HG02852 (cell line): ENCODE measurements at regions not wholly inside any gene's neighbourhood (a gene's known extent, or its start where the extent isn't known, plus 50 kb on each side); places are given as distances from the start of the nearest gene placed in this dataset.

Source experiments
- ATAC-seq: cut with Tn5 transposase; IDR thresholded peaks from one replicate; pipeline ENCODE4 v1.9.1; 2021; ENCODE audit warnings: mild to moderate bottlenecking, moderate library complexity; ENCODE audit not compliant: unreplicated experiment

DNA sequence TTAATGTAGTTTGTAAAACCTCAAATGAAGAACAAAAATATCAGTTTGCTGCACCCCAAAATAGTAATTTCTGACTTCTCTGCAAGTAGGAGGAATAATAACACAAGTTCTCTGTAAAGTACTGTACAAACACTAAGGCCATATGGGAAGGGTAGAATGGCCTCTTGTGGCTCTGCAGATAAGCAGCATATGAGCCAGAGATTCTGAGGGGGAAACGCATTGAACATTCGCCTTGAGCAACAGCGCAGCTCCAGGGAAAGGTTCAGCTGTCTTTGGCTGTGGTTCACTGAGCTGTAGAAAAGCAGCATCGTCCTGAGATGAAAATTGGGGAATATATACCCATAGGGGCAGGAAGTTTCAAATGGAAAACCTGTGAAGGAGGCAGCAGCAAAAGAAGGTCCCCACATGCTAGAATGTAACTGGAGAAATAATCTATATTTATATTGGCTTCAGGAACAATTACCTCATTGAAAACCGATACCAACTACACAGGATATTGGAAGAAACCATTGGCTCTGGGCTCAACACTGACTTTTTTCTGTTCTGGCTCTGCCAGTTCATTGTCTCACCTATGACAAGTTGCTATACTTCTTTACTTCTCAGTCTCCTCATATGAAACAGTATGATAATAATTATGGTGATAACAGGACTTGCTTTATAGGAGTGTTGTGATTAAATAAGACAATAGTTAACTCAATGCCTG, 357.6 kb upstream of the CPEB2 start:
- no peak for ATAC-seq

DNA sequence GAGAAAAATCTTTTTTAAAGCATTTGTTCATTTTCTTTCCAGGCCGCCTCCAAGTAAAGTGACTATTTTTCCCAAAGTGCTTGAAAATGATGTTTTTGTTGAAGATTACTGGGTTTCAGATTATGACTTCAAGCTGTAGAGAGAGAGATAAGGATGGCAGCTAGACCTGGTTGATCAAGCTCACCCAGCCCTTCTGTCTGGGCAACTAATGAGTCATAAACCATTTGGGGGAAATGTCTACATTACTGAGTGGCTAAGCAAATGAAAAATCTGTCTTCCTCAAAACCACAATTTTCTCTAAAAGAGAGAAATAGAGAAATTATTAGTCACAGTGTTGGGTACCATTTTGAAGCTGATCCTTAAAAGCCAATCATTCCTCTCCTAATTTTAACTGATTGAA, 355.4 kb upstream of the CPEB2 start:
- ATAC-seq: no peak

DNA sequence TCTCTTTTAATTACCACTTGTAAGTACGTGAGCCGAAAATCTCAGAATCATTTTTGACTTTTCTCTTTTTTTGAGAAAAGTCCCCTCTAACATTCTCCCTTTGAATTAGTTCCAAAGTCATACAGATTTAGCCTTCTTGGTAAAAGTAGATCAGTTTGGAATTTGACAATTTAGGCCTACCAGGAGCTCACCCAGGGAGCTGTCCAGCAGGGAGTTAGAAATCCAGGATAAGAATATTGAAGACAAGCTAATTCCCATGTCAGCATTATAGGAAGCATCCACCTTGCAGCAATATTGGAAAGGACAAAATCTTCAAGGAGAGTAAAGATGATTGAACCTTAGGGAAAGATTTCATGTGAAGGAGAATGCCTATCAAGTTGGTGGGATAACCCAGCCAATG, 352.2 kb upstream of the CPEB2 start:
- no peak for ATAC-seq

DNA sequence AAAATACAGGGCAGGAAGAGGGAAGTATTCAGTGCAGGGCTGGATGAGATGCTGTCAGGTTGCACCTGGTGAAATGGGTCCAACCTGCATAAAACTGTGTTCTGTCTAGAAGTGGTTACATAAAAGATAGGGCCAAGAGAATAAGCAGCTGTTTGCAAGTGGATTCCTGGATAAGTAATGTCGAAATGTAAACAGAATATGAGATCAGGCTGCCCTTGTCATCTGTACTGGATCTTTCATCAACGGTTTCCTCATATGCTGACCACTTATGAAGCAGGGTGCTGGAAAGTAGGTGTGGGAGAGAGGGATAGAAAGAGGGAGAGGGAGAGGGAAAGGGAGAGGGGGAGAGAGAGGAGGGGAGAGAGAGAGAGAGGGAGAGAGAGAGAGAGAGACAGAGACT, 349.8 kb upstream of the CPEB2 start:
- no peak for ATAC-seq

DNA sequence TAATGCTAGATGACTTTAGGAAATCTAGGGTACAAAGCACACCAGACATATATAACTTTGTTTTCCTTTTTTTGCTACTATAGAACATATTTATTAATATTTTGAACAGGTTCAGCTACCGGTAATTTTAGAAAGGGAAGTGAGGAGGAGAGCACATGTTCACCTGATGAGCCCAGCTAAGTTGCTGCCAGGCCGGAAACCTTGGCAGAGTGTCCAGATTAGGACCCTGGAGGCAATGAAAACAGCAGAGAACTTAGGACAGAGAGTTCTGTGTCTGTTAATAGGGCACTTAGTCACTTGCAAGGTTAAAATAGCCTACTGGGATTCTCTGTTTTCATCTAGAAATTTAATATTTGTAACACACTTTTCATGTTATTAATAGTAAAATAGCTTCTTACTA, 348.9 kb upstream of the CPEB2 start:
- no peak for ATAC-seq

DNA sequence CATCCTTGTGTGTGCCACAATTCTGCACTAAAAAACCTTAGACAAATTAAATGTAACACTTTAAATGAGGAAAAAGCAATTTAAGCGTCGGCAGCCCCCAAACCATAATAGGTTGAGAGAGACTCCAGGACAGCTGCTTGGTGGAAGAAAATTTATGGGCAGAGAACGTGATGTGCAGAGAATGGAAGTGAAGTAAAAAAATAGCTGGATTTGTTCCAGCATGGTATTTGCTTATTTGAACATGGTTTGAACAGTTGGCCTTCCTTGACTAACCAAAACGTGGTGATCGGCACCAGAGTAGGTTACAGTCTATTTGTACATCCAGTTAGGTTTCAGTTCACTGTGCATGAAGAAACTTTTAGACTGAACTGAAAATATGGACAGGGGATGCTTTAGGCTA, 343.0 kb upstream of the CPEB2 start:
- ATAC-seq: no peak

DNA sequence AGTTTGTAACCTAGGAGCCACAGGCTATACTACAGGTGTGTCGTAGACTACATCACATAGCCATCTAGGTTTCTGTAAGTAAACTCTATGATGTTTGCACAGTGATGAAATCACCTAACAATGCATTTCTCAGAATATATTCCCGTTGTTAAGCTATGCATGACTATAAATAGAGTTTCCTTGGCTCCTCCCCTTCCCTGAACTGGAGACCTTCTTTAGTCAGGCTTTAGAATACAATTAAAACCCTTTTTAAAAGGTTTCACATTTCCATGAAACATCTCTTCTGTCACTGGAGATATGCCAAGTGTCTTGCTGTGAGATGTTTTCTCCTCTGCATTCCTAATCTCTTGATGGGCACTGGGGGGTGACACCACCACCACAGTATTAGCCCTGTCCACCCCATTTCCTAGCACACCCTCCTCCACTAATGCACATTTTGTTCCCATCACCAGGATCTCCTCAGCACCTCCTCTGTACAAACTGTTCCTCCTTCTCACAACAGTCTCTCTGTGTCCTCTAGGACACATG, 334.6 kb upstream of the CPEB2 start:
- ATAC-seq: no peak

DNA sequence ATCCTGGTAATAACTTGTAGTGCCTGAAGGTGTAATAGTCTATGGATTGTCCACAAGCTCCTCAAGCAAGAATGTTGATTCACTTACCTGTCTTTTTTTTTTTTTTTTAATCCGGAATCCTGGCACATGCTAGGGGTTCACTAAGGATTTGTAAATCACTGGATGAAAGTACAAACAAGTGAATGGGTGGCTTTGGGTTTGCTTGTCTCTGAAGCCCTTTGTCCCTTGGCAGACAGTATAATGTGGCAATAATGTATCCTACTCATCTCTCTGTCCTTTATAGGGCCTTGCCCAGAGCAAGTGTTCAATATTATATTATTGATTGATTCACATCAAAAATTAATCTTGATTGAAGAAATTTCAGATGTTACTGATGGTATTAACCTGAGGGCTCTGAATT, 334.0 kb upstream of the CPEB2 start:
- ATAC-seq: no peak

DNA sequence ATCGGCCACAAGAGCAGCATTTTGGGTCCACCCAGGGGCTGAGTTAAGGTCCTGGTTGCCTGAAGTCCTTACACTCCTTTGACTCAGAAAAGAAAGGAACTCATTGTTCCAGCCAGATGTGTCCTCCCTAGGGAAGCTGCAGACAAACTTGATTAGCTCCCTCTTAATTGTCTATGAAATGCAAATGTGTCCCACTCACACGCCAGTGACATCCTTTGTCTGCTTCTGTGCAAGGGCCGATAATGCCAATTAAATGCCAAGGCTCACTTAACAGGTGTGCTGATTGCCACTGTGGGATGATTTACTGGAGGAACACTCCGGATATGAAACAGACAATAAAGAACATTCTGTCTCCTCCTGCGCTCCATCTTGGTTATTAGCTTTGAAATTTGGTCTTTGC, 332.9 kb upstream of the CPEB2 start:
- no peak for ATAC-seq

DNA sequence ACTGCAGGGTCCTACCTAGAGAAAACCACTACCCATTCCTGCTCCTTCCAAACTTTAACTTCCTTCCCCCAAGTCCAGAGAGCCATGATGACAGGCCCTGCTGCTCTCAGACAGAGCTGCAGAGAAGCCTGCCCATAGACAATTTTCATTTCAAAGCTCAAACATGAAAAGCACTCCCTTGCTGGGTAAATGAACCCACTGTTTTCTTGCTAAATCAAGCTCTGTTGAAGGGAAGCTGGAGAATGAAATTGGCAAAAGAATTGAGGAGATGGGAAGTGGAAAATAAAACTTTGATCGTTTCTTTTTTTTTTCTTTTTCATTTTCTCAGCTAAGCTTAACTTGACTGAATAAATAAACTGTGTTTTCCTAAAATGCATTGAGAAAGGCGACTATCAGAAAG, 331.1 kb upstream of the CPEB2 start:
- no peak for ATAC-seq

DNA sequence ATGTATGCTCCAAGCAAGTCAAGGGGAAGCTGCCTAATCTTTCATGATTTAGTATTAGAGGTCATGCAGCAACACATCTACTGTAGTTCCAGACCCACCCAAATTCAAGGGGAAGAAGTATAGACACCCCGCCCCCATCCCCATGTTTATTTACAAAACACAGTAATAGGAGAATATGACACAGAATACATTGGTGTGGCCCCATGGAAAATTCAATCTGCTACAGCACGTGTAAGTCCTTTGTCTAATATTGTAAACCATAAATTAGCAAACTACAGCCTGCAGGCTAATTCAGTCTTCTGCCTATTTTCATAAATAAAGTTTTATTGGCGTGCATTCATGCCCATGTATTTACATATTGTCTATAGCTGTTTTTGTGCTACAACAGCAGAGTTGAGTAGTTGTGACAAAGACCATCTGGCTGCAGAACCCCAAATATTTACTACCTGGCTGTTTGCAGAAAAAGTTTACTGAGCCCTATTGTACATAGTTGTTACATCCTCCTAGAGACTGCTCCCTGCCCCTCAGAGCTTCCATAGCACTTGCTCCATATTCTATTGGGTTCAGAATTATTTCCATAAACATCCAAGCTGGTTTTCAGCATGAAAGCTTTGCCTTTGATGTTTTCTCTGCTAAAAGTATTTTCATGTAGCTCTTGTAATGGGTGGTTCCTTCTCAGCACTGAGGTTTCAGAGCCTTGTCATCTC, 326.8 kb upstream of the CPEB2 start:
- ATAC-seq: no peak

DNA sequence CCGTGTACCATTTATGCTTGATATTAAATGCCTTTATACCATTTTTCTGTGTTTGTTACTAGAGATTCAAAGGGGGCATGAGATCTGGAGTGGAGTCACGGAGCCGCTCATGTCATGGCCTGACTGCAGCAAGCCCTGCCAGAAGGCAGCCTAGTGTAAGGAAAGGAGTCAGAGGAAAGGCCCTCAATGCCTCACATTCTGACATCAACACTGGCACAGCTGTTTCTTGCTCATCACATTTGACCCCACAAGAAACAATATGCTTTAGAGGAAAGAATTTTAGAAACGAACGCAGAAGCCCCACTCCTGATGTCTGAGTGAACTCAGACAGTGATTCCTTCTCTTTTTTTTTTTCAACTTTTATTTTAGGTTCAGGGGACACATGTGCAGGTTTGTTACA, 322.4 kb upstream of the CPEB2 start:
- no peak for ATAC-seq

DNA sequence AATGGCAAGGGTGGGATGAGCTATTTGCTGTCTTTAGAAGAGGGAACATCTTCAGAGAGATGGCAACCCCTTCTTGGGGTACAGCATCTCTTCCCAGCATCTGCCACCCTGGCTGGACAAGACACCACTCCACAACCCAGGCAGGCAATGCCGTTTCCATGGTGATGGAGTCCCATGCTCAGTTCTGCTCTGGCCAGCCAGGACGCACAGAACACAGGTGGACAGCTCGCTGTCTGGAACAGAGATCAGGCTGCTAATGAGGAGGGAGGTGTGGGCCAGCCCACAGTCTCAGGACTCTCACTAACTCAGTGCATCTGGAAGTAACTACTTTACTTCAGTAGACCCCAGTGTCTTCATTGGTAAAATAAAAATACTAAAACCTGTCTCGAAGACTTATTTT, 321.0 kb upstream of the CPEB2 start:
- ATAC-seq: no peak

DNA sequence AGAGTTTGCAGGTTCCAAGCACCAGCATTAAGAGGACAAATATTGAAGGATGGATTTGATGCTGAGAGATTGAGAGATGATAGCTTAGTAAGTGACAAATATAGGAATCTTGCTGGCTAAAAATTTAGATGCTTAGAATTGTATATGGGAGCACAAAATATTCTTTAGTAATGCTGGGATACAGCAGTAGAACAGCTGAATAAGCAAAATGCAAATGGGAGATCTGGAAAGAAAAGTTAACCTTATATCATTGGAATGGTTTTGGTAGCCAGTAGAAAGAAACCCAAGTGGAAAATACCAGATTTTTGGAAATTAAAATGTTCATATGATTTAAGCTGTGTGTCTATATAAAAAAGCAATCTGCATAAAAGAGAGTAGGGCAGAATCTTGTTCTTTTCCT, 308.6 kb upstream of the CPEB2 start:
- ATAC-seq: no peak

DNA sequence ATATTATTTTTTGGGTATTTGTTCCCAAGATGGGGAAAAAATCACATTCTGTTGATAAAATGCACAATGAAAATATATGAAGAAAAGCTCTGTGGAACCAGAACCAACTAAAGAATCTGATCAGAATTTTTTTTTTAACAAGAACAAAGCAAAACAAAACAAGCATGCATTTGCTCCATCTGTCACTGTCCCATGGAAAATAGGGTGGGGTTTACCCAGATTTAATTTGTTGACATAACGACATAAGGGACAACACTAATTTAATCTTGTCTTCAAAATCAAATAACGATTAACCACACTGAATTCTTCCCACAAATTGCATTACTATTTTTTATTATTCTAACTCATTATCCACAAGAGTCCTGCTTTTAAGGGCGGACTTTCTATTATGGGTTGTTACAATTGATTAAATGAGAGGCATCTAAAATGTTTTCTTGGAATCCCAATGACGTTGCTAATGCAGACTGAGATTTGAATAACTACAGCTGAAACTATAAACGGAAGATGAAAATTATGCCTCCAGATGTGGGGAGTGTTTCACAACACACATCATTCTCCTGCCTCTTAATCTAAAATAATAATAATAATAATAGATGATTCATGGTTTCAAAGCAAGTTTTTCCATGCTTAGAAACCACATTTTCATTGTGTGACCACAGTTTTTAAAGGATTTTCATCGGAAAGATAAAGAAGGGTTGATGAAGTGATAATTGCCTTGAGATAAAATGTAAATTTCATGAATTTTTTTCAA, 307.0 kb upstream of the CPEB2 start:
- no peak for ATAC-seq

DNA sequence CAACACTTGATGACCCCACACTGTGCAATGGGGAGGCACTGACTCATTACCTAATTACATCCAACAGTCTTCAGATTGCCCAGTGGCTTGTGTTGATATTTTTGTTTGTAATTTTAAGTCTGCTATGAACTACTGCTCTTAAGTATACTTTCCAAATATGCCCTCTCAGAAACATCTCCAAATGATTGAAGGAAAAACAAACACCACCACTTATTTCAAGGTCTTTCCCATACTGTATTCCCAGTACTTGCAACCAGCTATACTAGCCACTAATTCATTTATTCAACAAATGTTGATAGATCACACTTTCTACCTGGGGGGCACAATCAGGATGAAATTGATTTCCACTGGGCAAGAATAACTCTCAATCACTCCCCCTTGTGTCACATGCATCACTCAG, 302.2 kb upstream of the CPEB2 start:
- ATAC-seq: no peak

DNA sequence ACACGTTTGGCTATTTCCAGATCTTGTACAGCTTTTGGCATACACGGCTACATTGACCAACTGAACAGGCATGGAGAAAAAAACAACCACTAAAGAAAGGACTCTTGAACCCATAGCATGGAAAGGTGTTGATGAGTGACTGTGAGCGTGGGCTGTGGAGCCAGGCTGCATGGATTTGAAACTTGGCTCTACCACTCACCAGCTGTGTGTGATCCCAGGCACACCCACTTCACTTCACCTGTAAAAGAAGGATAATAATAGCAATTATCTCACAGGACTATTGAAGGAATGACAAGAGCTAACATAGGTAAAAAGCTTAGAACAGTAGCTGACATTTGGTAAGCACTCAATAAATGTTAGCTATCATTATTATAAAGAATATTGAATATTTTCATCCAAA, 301.7 kb upstream of the CPEB2 start:
- no peak for ATAC-seq

DNA sequence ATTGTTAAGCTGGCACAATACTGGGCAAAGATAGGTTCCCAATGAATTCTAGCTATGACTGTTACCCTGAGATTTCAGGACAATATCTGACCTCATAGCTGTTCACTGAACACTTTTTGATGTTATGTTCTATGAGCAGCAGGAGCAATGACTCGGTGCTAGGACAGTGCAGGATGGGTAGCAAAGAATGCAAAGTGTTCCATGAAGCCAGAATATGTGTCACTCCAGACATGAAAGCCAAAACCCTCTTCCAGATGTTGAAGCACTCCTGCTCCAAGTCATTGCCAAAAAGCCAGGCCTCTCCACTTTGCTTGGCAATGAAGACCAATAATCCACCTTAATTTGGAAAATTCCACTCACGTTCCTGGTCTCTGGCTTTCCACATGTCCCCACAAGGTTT, 300.9 kb upstream of the CPEB2 start:
- no peak for ATAC-seq

DNA sequence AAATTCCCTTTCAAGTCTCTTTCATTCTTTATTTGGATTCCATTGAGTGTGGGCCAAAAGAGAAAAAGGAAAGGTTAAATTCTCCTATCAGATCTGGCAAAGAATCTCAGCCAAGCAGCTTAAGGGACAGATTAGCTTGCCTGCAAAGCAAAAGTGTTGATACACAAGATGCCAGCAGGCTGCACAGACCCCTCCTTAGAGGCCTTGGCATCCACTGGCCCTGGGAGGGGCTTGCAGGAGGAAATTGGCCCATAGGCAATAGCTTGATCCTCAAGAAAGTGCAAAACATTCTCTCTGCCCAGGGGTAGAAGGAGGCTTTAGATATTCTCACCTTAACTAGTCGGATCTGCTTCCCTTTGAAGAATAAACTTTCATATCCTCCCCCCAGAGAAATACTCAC, 300.4 kb upstream of the CPEB2 start:
- ATAC-seq: no peak

DNA sequence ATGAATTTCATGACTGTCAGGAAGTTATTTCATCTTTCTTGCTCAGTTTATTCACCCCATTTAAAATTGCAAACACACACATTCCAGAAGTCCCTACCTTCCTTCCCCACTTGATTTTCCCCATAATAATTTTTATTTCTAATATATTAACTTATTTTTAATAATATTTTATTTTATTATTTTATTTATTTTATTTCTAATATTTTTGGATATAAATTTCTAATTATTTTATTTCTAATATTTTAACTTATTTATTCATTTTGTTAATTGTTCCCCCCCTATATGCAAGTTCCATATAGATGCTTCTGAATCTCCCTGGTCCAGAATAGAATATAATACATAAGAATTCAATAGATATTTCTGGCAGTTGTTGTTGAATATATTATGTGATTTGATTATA, 293.7 kb upstream of the CPEB2 start:
- no peak for ATAC-seq

DNA sequence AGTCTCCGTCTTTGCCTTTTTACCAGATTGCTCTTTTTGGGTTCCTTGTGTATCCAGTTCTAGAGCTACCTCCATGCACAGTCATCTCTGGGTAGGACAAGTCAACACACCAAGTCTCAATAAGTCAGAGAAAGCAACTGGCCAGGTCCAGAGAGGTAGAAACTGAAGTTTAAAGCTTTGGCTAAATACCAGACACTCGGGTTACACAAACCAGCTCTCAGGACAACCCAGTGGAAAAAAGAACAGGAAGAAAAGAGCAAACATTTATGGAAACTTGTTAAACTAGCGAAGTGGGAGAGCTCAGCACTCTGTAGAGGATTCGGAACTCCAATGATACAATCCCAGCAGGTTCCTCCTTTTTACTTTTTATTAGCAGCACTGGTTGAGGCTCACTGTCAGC, 291.0 kb upstream of the CPEB2 start:
- no peak for ATAC-seq

DNA sequence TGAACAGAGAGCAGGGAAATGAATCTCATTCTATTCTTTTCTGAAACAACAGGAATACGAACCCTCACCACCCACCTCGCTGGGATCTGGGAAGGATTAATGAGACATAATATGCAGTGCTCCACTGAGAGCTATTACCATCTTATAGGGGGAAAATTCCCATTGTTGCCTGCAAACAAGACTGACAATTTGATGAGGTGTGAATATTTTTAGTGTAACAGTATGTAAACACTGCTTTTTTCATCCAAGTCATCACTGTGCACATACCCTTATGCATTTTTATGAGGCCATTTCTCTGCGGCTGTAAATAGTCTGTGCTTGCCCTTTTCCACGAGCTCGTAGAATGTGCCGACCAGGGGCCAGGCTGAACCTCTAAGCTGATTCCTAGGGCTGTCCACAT, 285.6 kb upstream of the CPEB2 start:
- no peak for ATAC-seq
